HFF-Myc (cell line): ENCODE measurements at regions not wholly inside any gene's neighbourhood (a gene's known extent, or its start where the extent isn't known, plus 50 kb on each side); places are given as distances from the start of the nearest gene placed in this dataset.

Experiments used
- DNase-seq: peaks from one replicate; pipeline ENCODE4 v3.0.0-alpha.2; 2011; ENCODE audit warnings: low read depth; ENCODE audit errors: extremely low read depth
- H3K4me3 ChIP-seq: replicated peaks from 2 replicates; pipeline ENCODE4 v1.5.1; 2011; ENCODE audit warnings: low read depth, mild to moderate bottlenecking, control low read depth, low read length
- TF ChIP-seq, protein P1 (sequence below): IDR thresholded peaks from 2 replicates; pipeline ENCODE4 v1.5.1; 2012; ENCODE audit warnings: mild to moderate bottlenecking, low read depth, low read length, control low read depth; ENCODE audit errors: missing control alignments

DNA sequence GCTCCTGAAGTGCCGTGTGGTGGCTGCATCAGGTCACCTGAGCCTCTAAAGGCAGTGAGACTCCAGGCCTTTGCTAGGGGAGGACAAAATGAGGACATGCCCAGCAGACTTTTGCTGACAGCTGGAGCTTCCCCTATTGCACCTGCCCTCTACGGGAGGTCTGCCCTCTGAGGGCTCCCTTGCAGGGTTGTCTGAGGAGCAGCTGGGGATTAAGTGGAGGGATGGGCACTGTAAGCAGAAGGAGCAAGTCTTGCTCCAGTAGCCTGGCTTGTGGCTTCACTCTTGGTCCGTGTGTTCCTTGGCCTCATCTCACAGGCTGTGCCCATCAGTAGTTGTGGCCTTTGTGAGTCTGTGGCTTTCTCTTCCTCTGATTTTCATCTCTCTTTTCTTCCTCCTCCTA, 66.9 kb upstream of the NRXN3 start:
- TF ChIP-seq, protein P1, sequence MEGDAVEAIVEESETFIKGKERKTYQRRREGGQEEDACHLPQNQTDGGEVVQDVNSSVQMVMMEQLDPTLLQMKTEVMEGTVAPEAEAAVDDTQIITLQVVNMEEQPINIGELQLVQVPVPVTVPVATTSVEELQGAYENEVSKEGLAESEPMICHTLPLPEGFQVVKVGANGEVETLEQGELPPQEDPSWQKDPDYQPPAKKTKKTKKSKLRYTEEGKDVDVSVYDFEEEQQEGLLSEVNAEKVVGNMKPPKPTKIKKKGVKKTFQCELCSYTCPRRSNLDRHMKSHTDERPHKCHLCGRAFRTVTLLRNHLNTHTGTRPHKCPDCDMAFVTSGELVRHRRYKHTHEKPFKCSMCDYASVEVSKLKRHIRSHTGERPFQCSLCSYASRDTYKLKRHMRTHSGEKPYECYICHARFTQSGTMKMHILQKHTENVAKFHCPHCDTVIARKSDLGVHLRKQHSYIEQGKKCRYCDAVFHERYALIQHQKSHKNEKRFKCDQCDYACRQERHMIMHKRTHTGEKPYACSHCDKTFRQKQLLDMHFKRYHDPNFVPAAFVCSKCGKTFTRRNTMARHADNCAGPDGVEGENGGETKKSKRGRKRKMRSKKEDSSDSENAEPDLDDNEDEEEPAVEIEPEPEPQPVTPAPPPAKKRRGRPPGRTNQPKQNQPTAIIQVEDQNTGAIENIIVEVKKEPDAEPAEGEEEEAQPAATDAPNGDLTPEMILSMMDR = no peak
- DNase-seq = no peak

DNA sequence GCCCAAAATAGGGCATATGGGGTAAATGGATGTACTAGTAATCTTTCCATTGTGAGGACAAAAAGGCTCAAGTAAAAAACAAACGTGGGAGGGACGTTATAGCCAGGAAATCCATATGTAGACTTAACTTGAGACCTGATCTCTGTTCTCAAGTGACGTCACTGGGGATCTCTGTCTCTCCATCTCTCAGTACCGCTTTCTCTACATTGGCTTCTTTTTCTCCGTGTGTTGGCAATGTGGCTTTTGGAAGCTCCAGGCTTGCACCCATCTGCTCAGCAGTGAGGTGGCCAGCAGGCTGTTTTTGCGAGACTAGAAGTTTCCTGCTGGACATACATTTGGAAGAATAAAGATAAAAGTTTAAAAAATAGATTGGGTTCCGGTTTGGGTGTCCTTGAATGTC, 66.0 kb upstream of the NRXN3 start:
- no peak overlapping the region for H3K4me3 ChIP-seq
- no peak for DNase-seq
- TF ChIP-seq, protein P1 = no peak

More for the DNA sequence above, 66.9 kb upstream of the NRXN3 start:
- H3K4me3 ChIP-seq = no peak overlapping the region

DNA sequence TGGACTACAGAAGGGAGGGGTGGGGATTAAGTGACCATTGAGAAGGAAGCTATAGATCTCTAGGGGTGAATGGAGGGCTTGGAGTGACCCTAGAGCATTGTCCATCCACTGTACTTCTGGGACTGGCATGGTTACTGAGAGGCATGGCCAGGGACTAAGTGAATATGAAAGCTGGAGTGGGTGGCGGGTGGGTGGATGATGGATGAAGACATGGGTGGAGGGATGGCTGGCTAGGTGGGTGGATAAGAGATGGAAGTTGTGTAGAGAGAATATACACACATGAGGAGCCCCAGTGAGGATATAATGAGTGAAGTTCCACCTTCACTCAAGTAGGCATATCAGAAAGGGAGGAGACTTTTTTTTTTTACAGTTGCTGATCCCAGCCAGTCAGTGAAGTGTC, 65.5 kb upstream of the NRXN3 start:
- H3K4me3 ChIP-seq = no peak overlapping the region
- TF ChIP-seq, protein P1 = no peak
- DNase-seq = no peak

DNA sequence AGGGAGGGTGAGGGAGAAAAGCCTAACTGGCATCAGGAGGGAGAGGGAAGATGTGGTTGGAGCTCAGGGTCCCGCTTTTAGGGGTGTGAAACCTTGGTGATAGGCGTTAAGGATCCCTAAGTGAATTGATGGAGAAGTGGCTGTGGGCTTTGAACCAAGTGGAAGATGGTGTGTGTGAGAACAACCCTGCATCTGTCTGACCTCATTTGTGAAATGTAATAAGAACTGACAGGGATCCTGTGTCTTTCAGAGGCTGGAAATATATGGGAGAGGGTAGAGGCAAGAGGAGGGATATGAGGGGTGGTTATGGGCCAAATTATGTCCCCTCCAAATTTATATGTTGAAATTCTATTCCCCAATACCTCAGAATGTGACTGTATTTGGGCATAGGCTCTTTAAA, 63.8 kb upstream of the NRXN3 start:
- no peak for DNase-seq
- H3K4me3 ChIP-seq = no peak overlapping the region
- TF ChIP-seq, protein P1 = no peak

DNA sequence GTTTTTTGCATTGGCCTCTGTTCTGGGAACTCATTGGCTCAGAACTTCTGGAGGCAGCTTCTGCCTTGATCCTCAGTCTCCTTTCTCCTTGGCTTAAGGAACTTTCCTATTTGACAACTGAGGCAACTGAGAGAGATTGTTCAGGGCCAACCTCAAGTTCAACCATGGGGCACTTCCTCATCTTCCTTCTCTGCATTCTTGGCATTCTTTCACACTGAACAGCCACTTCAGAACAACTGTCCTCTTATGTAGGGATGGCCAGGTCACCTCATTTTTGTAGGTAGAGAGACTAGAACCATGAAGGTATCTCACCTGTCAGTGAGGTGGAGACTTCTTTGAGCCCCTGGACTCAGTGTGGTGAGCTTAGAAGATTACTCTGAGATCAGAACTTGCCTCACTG, 63.0 kb upstream of the NRXN3 start:
- no peak for DNase-seq
- H3K4me3 ChIP-seq = no peak overlapping the region
- TF ChIP-seq, protein P1 = no peak

DNA sequence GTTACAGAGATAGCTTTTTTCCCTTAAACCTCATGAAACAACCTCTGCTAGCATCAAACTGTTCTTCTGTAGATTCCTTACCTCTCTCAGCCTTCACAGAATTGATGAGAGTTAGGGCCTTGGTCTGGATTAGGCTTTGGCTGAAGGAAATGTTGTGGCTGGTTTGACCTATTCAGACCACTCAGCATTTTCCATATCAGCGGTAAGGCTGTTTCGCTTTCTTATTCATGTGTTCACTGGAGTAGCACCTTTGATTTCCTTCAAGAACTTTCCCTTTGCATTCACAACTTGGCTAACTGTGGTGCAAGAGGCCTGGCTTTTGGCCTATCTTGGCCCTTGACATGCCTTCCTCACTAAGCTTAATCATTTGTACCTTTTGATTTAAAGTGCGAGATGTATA, 50.7 kb upstream of the NRXN3 start:
- TF ChIP-seq, protein P1 = no peak
- no peak overlapping the region for H3K4me3 ChIP-seq
- DNase-seq = no peak
